ENCODE measurements at regions not wholly inside any gene's neighbourhood (a gene's known extent, or its start where the extent isn't known, plus 50 kb on each side); places are given as distances from the start of the nearest gene placed in this dataset.

- TF ChIP-seq CTCF (optimal IDR thresholded peaks at IDR 0.05 in 1 of 3, IDR thresholded peaks at IDR 0.05 in 1 of 3, conservative IDR thresholded peaks at IDR 0.05 in 1 of 3; ENCODE audit: extremely low read depth in 1 of 3, insufficient read depth in 2 of 3, low read length in 3 of 3): no peak
- TF ChIP-seq EZH2 (IDR thresholded peaks at IDR 0.05; ENCODE audit: low read length): no peak
Observed at GRCh38 chr12:83817730-83818129, 1094.9 kb downstream of the SLC6A15 start.

Data from keratinocyte (primary cell).